ENCODE measurements at regions not wholly inside any gene's neighbourhood (a gene's known extent, or its start where the extent isn't known, plus 50 kb on each side); places are given as distances from the start of the nearest gene placed in this dataset.

GRCh38 chr1:58976294-58976693 lies 192.4 kb upstream of the JUN start:
- Histone ChIP-seq H3K4me2 (ENCODE audit: low read length) (no peak overlapping the region), H4K20me1 (ENCODE audit: insufficient read depth) (no peaks in the 10 kb centered on the region), H3K9me2 (ENCODE audit: insufficient read depth, low read length) (no peaks in the 10 kb centered on the region), H2AFZ (ENCODE audit: low read depth, low read length) (no peak overlapping the region), H3K36me3 (ENCODE audit: insufficient read depth, low read length) (no peaks in the 10 kb centered on the region), H3K9me3 (ENCODE audit: low read length) (no peaks in the 10 kb centered on the region), H3K27me3 (ENCODE audit: insufficient read depth, low read depth, low read length) (no peaks in the 10 kb centered on the region), H3K27ac (ENCODE audit: low read length) (no peak overlapping the region), H3K9ac (ENCODE audit: low read length) (no peak overlapping the region), H3K79me2 (replicated peaks; ENCODE audit: insufficient read depth, low read length) (no peaks in the 10 kb centered on the region), H3F3A (ENCODE audit: insufficient read depth, low read length, poor library complexity, severe bottlenecking) (no peaks in the 10 kb centered on the region), H3K4me3 (ENCODE audit: low read length) (no peak overlapping the region)
- TF ChIP-seq EP300 (conservative IDR thresholded peaks at IDR 0.05; ENCODE audit: poor library complexity, severe bottlenecking) (no peak), EZH2 (IDR thresholded peaks at IDR 0.05; ENCODE audit: borderline replicate concordance, insufficient read depth, low read length, poor library complexity, severe bottlenecking) (no peak), MXI1 (conservative IDR thresholded peaks at IDR 0.05; ENCODE audit: poor library complexity, severe bottlenecking) (no peak), RAD21 (conservative IDR thresholded peaks at IDR 0.05) (no peak), REST (IDR thresholded peaks at IDR 0.05; ENCODE audit: borderline replicate concordance) (no peak), CTCF (IDR thresholded peaks at IDR 0.05; ENCODE audit: poor library complexity, severe bottlenecking) (no peak), POLR2AphosphoS5 (IDR thresholded peaks at IDR 0.05) (no peak), TAF1 (IDR thresholded peaks at IDR 0.05; ENCODE audit: low read depth) (no peak), SMC3 (conservative IDR thresholded peaks at IDR 0.05; ENCODE audit: poor library complexity) (no peak)

- H3K4me2 ChIP-seq (ENCODE audit: low read length) = no peak overlapping the region
- no peaks in the 10 kb centered on the region for H3F3A ChIP-seq (ENCODE audit: insufficient read depth, low read length, poor library complexity, severe bottlenecking)
- TF ChIP-seq RAD21 (conservative IDR thresholded peaks at IDR 0.05) (no peak), SMC3 (conservative IDR thresholded peaks at IDR 0.05; ENCODE audit: poor library complexity) (no peak), EP300 (conservative IDR thresholded peaks at IDR 0.05; ENCODE audit: poor library complexity, severe bottlenecking) (no peak), REST (IDR thresholded peaks at IDR 0.05; ENCODE audit: borderline replicate concordance) (no peak), TAF1 (IDR thresholded peaks at IDR 0.05; ENCODE audit: low read depth) (no peak), CTCF (IDR thresholded peaks at IDR 0.05; ENCODE audit: poor library complexity, severe bottlenecking) (no peak), MXI1 (conservative IDR thresholded peaks at IDR 0.05; ENCODE audit: poor library complexity, severe bottlenecking) (no peak), EZH2 (IDR thresholded peaks at IDR 0.05; ENCODE audit: borderline replicate concordance, insufficient read depth, low read length, poor library complexity, severe bottlenecking) (no peak), POLR2AphosphoS5 (IDR thresholded peaks at IDR 0.05) (no peak)
- no peaks in the 10 kb centered on the region for H4K20me1 ChIP-seq (ENCODE audit: insufficient read depth)
- no peaks in the 10 kb centered on the region for H3K27me3 ChIP-seq (ENCODE audit: insufficient read depth, low read depth, low read length)
- no peak overlapping the region for H3K27ac ChIP-seq (ENCODE audit: low read length)
- H3K36me3 ChIP-seq (ENCODE audit: insufficient read depth, low read length) = no peaks in the 10 kb centered on the region
- H3K79me2 ChIP-seq (replicated peaks; ENCODE audit: insufficient read depth, low read length) = no peaks in the 10 kb centered on the region
- H3K9ac ChIP-seq (ENCODE audit: low read length) = no peak overlapping the region
- no peaks in the 10 kb centered on the region for H3K9me3 ChIP-seq (ENCODE audit: low read length)
- no peak overlapping the region for H3K4me3 ChIP-seq (ENCODE audit: low read length)
- no peaks in the 10 kb centered on the region for H3K9me2 ChIP-seq (ENCODE audit: insufficient read depth, low read length)
- H2AFZ ChIP-seq (ENCODE audit: low read depth, low read length) = no peak overlapping the region
Measured at GRCh38 chr1:58977598-58977997, 193.8 kb upstream of the JUN start.
